ENCODE measurements at regions not wholly inside any gene's neighbourhood (a gene's known extent, or its start where the extent isn't known, plus 50 kb on each side); places are given as distances from the start of the nearest gene placed in this dataset.
"Not testable (repeated sequence)": the region's sequence is repeated elsewhere in the genome, so short reads cannot be mapped to it uniquely, and the experiment has no call there.

DNA sequence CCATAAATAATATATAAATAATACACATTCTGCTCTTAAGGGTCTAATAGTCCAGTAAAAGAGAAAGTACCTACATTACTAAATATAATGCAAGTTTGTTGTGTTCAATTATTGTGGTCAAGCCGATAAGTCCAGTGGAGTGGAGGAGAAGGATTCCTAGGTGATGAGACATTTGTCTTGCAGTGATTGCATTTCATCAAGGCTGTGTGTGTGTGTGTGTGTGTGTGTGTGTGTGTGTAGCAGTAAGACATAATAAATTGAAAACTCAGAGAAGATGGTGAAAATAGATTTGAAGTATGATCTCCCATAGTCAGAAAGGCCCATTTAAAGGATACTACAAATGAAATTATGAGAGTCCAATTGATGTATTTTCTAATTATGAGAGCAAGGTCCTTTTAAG is 192.5 kb upstream of the SEMA3C start:
- DNase-seq = no peak

DNA sequence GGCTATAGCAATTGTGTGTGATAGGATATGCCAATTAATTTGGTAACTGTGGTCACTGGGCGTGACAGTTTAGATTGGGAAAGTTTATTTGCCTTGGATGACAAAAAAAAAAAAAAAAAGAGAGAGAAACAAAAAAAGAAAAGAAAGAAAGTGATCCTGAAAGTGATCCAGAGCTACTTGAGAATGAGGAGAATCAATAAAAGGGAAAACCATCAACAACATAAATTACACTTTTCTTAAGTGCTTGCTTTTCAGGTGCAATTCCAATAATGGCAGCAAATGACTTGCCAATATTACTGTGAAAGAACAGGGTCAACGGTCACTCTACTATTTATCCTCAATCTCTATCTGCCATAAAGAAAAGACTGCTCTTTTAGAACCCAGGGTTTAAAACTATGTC is 191.8 kb upstream of the SEMA3C start:
- DNase-seq = no peak

DNA sequence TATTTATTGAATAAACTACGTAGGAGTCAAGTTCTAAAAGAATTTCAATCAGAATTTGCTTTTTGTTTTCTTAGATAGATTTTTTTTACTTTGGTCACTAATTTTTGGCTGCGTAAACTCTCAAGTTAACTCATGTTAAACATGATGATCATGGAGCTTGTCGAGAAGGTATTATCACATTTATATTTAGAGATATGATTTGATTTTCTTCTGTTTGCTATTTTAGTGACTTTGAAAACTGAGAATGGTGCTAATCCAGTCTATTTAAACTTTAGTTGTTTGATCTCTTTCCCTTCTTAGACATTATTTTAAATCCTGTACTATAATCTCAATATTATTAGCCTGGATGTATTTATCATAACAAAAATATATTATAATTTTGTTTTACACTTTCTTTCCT is 179.4 kb upstream of the SEMA3C start:
- DNase-seq = no peak

DNA sequence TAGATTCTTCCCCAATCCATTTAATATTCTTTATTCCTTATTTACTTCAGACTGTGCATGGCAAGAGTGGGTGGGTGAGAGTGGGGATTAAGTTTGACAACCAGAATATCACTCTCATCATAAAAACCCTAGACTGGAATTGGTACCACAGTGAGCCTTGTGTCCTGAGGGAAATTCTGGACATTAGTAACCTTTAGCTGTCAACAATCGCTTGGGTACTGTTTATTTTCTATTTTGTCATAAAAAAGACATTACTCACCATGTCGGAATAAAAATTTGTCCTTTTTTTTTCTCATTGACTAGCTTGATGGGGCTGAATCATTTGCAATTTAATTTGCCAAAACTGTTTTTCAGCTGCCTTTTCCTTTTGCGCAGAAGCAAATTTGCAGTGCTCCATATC is 176.1 kb upstream of the SEMA3C start:
- DNase-seq = no peak

DNA sequence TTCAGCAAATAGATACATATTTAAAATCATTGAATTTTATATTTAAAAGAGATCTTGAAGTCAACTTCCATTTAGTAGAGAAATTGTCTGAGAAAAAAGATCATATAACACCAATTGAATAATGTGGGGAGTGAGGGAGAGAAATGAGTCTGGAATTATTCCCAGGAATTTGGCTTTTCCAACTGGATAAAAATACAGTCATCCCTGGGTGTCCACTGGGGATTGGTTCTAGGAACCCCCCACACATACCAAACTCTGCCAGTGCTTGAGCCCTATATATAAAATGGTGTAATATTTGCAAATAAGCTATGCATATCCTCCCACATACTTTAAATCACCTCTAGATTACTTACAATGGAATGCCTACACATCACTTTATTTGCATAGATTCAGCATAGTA is 162.8 kb upstream of the SEMA3C start:
- no peak for DNase-seq

DNA sequence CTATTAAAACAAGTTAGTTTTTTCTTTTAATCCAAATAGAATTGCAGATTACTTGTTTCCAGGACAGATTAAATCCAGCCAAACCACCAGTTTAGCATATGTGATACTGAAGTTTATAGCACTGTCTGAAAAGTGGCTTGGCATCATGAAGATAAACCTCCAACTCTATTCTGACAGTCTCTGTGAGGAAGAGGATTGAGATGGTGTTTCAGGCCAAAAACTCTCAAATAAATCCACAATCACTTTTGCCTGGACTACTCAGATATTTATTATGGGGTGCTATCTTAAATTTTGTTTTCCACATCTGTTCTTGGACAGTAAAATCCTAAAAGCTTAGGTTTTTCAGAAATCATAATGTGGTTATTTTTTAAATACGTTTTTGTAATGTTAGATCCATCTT is 161.7 kb upstream of the SEMA3C start:
- DNase-seq = no peak

DNA sequence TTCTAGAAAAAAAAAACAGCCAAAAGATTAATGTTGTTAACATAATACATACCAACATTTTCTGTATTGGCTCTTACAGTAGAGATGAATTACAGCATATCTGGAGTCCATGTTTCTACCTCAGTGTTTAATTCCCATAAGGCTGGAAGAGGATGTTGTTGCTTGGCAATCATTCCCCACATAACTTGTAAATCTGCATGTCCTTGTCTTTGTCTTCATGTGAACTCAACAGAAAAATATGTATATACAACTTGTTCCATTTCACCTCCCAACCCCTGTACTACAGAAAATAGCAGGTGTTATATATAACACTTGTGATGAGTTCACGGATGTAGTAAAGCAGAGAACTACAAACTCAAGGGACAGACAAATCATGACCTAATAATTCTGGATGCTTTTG is 160.9 kb upstream of the SEMA3C start:
- no peak for DNase-seq

DNA sequence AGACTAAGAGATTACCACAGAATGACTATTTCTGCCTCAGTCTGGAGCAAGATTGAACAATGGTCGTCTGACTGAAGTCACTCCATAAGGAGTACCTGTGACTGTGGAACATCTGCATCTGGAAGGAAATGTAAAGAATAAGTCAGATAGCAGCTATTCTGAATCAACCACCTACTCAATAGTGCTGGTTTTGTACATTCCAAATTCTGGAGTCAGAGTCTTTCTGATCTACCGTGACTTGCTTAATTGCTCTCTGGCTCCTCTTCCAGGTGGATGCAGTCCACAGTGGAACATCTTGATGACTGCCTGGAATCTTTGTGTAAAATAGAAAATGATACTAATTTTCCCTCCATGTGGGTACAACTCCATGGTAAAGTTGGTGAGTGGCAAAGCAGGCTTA is 156.3 kb upstream of the SEMA3C start:
- DNase-seq = no peak

- DNase-seq = no peak
Measured at GRCh38 chr7:81074406-81074805, 155.6 kb upstream of the SEMA3C start.

DNA sequence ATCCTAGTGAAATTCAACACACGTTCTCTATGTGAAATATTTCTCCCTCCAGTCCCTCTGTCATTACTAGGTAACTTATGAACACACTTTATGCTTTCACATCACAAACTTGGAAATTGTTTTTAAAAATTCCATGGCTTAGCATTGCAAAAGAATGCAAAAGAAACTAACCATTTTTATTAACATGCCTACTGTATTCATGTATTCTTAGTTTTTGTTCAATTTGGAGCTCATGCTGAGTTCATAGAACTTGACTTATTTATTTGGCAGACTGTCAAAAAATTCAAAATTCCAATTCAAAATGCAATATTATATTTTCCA is 155.0 kb upstream of the SEMA3C start:
- DNase-seq = no peak

- no peak for DNase-seq
Measured at GRCh38 chr7:81070956-81071355, 152.1 kb upstream of the SEMA3C start.

- no peak for DNase-seq
Measured at GRCh38 chr7:81066797-81067196, 147.9 kb upstream of the SEMA3C start.

GRCh38 chr7:81064426-81064825 is 145.6 kb upstream of the SEMA3C start:
- DNase-seq = no peak

- no peak for DNase-seq
Measured at GRCh38 chr7:81062755-81063154, 143.9 kb upstream of the SEMA3C start.

- DNase-seq = not testable (repeated sequence)
Measured at GRCh38 chr7:81057469-81057868, 138.6 kb upstream of the SEMA3C start.

DNA sequence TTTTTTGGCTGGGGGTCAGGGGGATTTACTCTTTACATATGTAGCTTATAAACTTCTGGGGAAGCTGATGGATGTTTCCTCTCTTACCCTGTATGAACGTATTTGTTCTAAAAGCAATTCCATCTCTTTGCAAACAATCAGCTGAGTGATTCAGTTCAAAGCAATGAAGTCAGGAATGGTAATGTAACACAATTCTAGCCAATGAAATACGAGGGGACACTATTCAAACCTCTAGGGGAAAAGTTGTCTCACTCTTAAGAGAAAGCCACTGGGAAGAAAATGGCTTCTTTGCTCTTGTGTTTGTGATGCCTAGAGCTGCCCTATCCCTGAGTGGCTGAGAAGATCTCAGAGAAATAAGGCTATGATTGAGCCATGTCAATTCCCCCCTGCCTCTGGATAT is 134.8 kb upstream of the SEMA3C start:
- DNase-seq = no peak

DNA sequence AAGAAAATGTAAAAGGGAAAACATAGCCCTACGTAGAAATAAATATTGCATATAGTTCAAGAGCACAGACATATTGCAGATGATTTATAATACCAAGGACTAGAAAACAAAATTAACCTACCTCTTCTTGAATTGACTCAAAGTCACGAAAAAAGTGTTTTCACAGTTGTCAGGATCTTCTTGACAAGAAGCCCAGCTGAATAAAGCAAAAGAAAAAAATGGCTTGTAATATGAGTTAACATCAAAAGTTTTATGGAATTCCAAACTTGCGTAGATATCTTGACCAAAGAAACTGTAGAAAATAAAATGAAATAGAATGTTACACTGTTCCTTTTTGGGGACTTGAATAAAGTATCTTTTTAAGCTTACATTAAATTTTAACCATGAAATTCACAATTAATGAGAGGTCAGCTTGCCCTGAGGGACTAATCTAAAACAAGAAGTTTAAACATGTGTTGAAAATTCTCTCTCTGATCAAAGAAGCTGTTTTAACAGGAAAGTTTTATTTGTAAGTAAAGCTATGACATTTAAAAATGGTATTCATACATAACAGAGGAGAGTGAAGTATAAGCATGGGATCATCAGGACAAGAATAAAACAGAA is 133.1 kb upstream of the SEMA3C start:
- DNase-seq = no peak

GRCh38 chr7:81045491-81046030 is 126.7 kb upstream of the SEMA3C start:
- no peak for DNase-seq

DNA sequence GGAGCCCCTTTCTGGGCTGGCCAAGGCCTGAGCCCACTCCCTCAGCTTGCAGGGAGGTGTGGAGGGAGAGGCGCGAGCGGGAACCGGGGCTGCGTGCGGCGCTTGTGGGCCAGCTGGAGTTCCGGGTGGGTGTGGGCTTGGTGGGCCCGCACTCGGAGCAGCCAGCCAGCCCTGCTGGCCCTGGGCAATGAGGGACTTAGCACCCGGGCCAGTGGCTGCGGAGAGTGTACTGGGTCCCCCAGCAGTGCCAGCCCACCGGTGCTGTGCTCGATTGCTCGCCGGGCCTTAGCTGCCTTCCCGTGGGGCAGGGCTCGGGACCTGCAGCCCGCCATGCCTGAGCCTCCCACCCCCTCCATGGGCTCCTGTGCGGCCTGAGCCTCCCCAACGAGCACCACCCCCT is 123.8 kb upstream of the SEMA3C start:
- DNase-seq = not testable (repeated sequence)

GRCh38 chr7:81040496-81040895 is 121.6 kb upstream of the SEMA3C start:
- no peak for DNase-seq

- no peak for DNase-seq
Measured at GRCh38 chr7:81036871-81037270, 118.0 kb upstream of the SEMA3C start.

GRCh38 chr7:81036057-81036456 is 117.2 kb upstream of the SEMA3C start:
- no peak for DNase-seq

DNA sequence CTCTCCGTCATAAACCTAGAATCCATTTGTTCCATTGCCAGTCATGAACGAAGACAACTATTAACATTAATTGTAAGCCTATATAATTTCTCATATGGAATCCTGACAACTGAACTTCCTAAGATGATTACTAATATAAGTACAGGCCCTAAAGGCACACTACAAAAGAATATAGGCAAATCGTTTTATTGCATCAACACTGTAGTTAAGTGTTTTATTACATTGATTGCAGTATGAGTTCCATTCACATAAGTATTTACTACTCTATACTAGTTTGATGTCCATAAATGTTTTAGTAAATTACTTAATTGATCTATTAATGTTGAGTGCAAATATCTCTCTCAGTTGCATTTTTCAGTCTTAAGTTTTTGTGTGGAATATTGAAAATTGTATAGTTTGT is 113.1 kb upstream of the SEMA3C start:
- DNase-seq = no peak

DNA sequence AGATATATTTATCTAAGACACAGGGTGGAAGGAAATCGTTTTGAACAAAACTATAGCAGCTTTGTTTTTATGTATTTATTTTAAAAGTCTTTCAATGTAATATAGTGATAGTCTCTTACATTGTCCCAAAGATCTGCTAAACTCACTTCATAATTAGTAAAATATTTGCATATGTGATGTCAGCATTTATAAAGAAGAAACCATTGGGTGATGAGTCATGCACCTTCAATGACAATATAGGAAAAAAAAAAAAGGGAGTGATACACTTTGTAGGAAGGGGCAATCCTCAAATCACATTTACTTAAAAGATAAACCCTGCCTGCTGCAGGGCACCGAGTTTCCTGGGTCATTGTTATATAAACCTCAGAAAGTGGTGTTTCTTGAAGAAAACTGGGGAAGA is 112.4 kb upstream of the SEMA3C start:
- DNase-seq = no peak

- no peak for DNase-seq
Measured at GRCh38 chr7:81030472-81030871, 111.6 kb upstream of the SEMA3C start.

DNA sequence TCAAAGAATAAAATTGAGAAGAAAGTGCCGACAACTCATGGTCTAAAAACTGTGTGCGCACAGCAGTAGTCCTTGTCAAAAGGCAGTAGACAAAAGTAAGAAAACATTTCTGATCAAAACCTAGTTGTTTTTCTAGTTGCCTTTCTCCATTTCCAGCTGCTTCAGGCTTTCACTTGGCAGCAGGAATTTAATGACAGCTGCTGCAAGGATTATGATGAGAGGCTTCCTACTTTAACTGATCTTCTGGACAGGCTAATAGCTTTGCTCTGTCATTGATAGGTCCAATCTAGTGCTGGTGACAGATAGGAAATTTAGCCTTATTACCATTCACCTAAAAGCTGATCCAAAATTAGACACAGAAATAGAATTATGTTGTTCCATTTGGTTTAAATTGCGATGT is 110.7 kb upstream of the SEMA3C start:
- no peak for DNase-seq
